Neural cell (in vitro differentiated cells): ENCODE measurements at regions not wholly inside any gene's neighbourhood (a gene's known extent, or its start where the extent isn't known, plus 50 kb on each side); places are given as distances from the start of the nearest gene placed in this dataset.
"Not testable (repeated sequence)": the region's sequence is repeated elsewhere in the genome, so short reads cannot be mapped to it uniquely, and the experiment has no call there.

ENCODE experiments used
- H2AFZ ChIP-seq: fragments of 200-600, 300-800 bp; sonication (generic), shearing (Covaris generic); 2 replicates; pipeline ENCODE4 v1.6.0; 2014; ENCODE audit warnings: low read depth, mild to moderate bottlenecking, antibody characterized with exemption, low read length, moderate library complexity
- H3F3A ChIP-seq: fragments of 200-600 bp; shearing (Covaris generic); 2 replicates; pipeline ENCODE4 v1.6.1; 2016; ENCODE audit warnings: mild to moderate bottlenecking, moderate library complexity, mixed read lengths, antibody characterized with exemption, low read length; ENCODE audit not compliant: insufficient read depth, poor library complexity, severe bottlenecking
- H3K27ac ChIP-seq: fragments of 200-600, 300-800 bp; sonication (generic), shearing (Covaris generic); 2 replicates; pipeline ENCODE4 v1.5.1; 2014; ENCODE audit warnings: mild to moderate bottlenecking, low read length, moderate library complexity
- H3K27me3 ChIP-seq: fragments of 300-800, 200-600 bp; sonication (generic), shearing (Covaris generic); 2 replicates; pipeline ENCODE4 v1.6.0; 2014; ENCODE audit warnings: mild to moderate bottlenecking, low read depth, low read length, moderate library complexity; ENCODE audit not compliant: insufficient read depth
- H3K36me3 ChIP-seq: fragments of 300-800, 200-600 bp; sonication (generic), shearing (Covaris generic); 2 replicates; pipeline ENCODE4 v1.5.1; 2014; ENCODE audit warnings: mild to moderate bottlenecking, antibody characterized with exemption, low read length, moderate library complexity; ENCODE audit not compliant: insufficient read depth
- H3K4me2 ChIP-seq: fragments of 300-800, 200-600 bp; sonication (generic), shearing (Covaris generic); 2 replicates; pipeline ENCODE4 v1.6.0; 2014; ENCODE audit warnings: mild to moderate bottlenecking, low read length
- H3K4me3 ChIP-seq: fragments of 300-800, 200-600 bp; sonication (generic), shearing (Covaris generic); 2 replicates; pipeline ENCODE4 v1.5.1; 2014; ENCODE audit warnings: mild to moderate bottlenecking, low read length, moderate library complexity
- H3K79me2 ChIP-seq: fragments of 200-600 bp; shearing (Covaris generic); replicated peaks from 2 replicates; pipeline ENCODE4 v1.6.0; 2014; ENCODE audit warnings: mild to moderate bottlenecking, low read length, moderate library complexity; ENCODE audit not compliant: insufficient read depth
- H3K9ac ChIP-seq: fragments of 300-800, 200-600 bp; sonication (generic), shearing (Covaris generic); 2 replicates; pipeline ENCODE4 v1.6.1; 2016; ENCODE audit warnings: mild to moderate bottlenecking, low read length, mixed read lengths
- H3K9me2 ChIP-seq: fragments of 200-600 bp; shearing (Covaris generic); 2 replicates; pipeline ENCODE4 v1.6.1; 2016; ENCODE audit warnings: mild to moderate bottlenecking, low read length, mixed read lengths; ENCODE audit not compliant: insufficient read depth
- H3K9me3 ChIP-seq: fragments of 200-600, 300-800 bp; sonication (generic), shearing (Covaris generic); 2 replicates; pipeline ENCODE4 v1.6.1; 2016; ENCODE audit warnings: mild to moderate bottlenecking, mixed run types, low read length, moderate library complexity, mixed read lengths
- H4K20me1 ChIP-seq: fragments of 200-600 bp; shearing (Covaris generic); 2 replicates; pipeline ENCODE4 v1.6.1; 2016; ENCODE audit warnings: mild to moderate bottlenecking, mixed run types; ENCODE audit not compliant: insufficient read depth
- EP300 ChIP-seq: fragments of 450-650 bp; conservative IDR thresholded peaks from 2 replicates; pipeline ENCODE4 v1.6.1; 2014; ENCODE audit warnings: antibody characterized with exemption, mild to moderate bottlenecking, moderate library complexity; ENCODE audit not compliant: poor library complexity, severe bottlenecking
- EZH2 ChIP-seq: fragments of 200-600, 300-800 bp; shearing (Covaris generic), sonication (generic); IDR thresholded peaks from 2 replicates; pipeline ENCODE4 v1.6.1; 2014; ENCODE audit warnings: antibody characterized with exemption, low read length, borderline replicate concordance, mild to moderate bottlenecking; ENCODE audit not compliant: insufficient read depth, poor library complexity, severe bottlenecking
- MXI1 ChIP-seq: fragments of 450-650 bp; conservative IDR thresholded peaks from 2 replicates; pipeline ENCODE4 v1.6.1; 2014; ENCODE audit warnings: antibody characterized with exemption, mild to moderate bottlenecking; ENCODE audit not compliant: poor library complexity, severe bottlenecking
- POLR2AphosphoS5 ChIP-seq: IDR thresholded peaks from 2 replicates; pipeline ENCODE4 v1.6.1; 2012
- RAD21 ChIP-seq: fragments of 450-650 bp; conservative IDR thresholded peaks from 2 replicates; pipeline ENCODE4 v1.6.1; 2014; ENCODE audit warnings: antibody characterized with exemption, mild to moderate bottlenecking, moderate library complexity
- SMC3 ChIP-seq: fragments of 450-650 bp; conservative IDR thresholded peaks from 2 replicates; pipeline ENCODE4 v1.6.1; 2014; ENCODE audit warnings: antibody characterized with exemption, mild to moderate bottlenecking, moderate library complexity; ENCODE audit not compliant: poor library complexity
- TAF1 ChIP-seq: IDR thresholded peaks from 2 replicates; pipeline ENCODE4 v1.6.1; 2012; ENCODE audit warnings: low read depth
- TF ChIP-seq, protein P1 (sequence below): fragments of 450-650 bp; IDR thresholded peaks from 2 replicates; pipeline ENCODE4 v1.5.1; 2014; ENCODE audit warnings: antibody characterized with exemption, mild to moderate bottlenecking, moderate library complexity; ENCODE audit not compliant: poor library complexity, severe bottlenecking
- TF ChIP-seq, protein P2 (sequence below): IDR thresholded peaks from 2 replicates; pipeline ENCODE4 v1.6.1; 2012; ENCODE audit warnings: borderline replicate concordance

DNA sequence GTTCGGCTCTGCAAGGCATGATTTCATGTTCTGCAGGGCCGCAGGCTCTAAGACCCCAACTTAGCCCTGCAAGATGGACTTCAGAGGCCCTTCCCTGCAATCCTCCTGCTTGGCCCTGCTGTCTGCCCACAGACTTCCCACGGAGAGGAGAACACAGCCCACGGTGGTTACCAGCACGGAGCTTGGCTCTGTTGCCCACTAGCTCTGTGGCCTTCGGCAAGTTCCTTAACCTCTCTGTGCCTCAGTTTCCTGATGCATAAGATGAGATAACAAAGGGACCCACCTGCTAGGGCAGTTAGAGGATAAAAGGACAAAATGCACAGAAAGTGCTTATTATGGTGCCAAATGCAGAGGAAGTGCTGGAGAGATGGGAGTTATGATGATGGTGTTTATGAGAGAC lies 200.4 kb downstream of the HUNK start:
- H3F3A ChIP-seq: no peaks in the 10 kb centered on the region
- no peak overlapping the region for H3K27ac ChIP-seq
- H3K79me2 ChIP-seq: no peaks in the 10 kb centered on the region
- H3K9me3 ChIP-seq: no peaks in the 10 kb centered on the region
- no peaks in the 10 kb centered on the region for H3K36me3 ChIP-seq
- H3K9ac ChIP-seq: no peak overlapping the region
- no peak overlapping the region for H3K4me2 ChIP-seq
- no peak overlapping the region for H3K4me3 ChIP-seq
- no peak for TF ChIP-seq SMC3
- TF ChIP-seq, protein P1, sequence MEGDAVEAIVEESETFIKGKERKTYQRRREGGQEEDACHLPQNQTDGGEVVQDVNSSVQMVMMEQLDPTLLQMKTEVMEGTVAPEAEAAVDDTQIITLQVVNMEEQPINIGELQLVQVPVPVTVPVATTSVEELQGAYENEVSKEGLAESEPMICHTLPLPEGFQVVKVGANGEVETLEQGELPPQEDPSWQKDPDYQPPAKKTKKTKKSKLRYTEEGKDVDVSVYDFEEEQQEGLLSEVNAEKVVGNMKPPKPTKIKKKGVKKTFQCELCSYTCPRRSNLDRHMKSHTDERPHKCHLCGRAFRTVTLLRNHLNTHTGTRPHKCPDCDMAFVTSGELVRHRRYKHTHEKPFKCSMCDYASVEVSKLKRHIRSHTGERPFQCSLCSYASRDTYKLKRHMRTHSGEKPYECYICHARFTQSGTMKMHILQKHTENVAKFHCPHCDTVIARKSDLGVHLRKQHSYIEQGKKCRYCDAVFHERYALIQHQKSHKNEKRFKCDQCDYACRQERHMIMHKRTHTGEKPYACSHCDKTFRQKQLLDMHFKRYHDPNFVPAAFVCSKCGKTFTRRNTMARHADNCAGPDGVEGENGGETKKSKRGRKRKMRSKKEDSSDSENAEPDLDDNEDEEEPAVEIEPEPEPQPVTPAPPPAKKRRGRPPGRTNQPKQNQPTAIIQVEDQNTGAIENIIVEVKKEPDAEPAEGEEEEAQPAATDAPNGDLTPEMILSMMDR: no peak
- no peak for TF ChIP-seq MXI1
- no peak for TF ChIP-seq TAF1
- TF ChIP-seq RAD21: no peak
- H3K9me2 ChIP-seq: no peaks in the 10 kb centered on the region
- no peaks in the 10 kb centered on the region for H3K27me3 ChIP-seq
- no peaks in the 10 kb centered on the region for H4K20me1 ChIP-seq
- no peak overlapping the region for H2AFZ ChIP-seq

DNA sequence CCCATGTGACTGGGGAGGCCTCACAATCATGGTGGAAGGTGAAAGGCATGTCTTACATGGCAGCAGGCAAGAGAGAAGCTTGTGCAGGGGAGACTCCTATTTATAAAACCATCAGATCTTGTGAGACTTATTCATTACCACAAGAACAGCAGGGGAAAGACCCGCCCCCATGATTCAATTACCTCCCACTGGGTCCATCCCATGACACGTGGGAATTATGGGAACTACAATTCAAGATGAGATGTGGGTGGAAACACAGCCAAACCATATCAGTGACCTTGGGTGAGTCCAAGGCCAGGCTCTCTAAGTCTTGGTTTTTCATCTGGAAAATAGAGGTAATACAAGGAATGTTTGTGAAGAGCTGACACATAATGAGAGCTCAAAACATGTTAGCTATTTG lies 198.8 kb downstream of the HUNK start:
- not testable (repeated sequence) for H3K27me3 ChIP-seq, H3F3A ChIP-seq, H4K20me1 ChIP-seq, H3K36me3 ChIP-seq, H3K9ac ChIP-seq, H2AFZ ChIP-seq, H3K79me2 ChIP-seq, H3K4me3 ChIP-seq, H3K27ac ChIP-seq, H3K4me2 ChIP-seq, H3K9me3 ChIP-seq, H3K9me2 ChIP-seq

DNA sequence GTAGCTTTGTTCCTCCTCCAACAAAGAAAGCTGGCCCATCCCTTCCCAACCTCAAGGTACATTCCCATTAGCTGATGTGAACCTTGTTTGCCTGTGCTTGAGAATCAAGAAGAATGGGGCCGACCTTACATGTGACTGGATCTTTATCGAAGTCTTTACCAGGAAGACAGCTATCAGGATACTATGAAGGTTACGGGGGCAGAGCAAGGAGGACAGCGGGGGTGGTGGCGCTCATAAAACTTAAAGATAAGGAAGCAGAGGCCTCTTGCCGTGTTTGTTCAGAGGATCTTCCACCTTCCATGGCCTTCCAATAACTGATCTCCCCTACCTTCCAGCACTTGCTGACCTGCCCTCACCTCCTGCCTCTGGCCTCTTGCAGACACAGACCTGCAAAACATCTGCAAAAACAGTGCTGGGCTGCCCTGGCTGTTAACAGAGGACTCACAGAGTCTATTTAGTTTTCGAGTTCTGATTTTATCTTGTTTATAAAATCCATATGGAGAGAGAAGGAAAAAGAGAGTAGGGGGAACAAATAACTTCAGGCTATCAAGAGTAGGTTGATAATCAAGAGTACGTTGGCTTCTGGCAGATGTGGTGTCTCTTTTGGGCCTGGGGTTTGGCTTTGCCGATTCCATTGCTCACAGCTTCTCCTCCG lies 198.0 kb downstream of the HUNK start:
- TF ChIP-seq EZH2 (no peak), EP300 (no peak), RAD21 (no peak), MXI1 (no peak), SMC3 (no peak), POLR2AphosphoS5 (no peak), TAF1 (no peak)
- TF ChIP-seq, protein P2, sequence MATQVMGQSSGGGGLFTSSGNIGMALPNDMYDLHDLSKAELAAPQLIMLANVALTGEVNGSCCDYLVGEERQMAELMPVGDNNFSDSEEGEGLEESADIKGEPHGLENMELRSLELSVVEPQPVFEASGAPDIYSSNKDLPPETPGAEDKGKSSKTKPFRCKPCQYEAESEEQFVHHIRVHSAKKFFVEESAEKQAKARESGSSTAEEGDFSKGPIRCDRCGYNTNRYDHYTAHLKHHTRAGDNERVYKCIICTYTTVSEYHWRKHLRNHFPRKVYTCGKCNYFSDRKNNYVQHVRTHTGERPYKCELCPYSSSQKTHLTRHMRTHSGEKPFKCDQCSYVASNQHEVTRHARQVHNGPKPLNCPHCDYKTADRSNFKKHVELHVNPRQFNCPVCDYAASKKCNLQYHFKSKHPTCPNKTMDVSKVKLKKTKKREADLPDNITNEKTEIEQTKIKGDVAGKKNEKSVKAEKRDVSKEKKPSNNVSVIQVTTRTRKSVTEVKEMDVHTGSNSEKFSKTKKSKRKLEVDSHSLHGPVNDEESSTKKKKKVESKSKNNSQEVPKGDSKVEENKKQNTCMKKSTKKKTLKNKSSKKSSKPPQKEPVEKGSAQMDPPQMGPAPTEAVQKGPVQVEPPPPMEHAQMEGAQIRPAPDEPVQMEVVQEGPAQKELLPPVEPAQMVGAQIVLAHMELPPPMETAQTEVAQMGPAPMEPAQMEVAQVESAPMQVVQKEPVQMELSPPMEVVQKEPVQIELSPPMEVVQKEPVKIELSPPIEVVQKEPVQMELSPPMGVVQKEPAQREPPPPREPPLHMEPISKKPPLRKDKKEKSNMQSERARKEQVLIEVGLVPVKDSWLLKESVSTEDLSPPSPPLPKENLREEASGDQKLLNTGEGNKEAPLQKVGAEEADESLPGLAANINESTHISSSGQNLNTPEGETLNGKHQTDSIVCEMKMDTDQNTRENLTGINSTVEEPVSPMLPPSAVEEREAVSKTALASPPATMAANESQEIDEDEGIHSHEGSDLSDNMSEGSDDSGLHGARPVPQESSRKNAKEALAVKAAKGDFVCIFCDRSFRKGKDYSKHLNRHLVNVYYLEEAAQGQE: no peak
- TF ChIP-seq, protein P1: no peak
- H3K27me3 ChIP-seq: no peaks in the 10 kb centered on the region
- no peak overlapping the region for H3K27ac ChIP-seq
- H3K79me2 ChIP-seq: no peaks in the 10 kb centered on the region
- H3K9me2 ChIP-seq: no peaks in the 10 kb centered on the region
- H4K20me1 ChIP-seq: no peaks in the 10 kb centered on the region
- H3K9me3 ChIP-seq: no peaks in the 10 kb centered on the region
- H3K36me3 ChIP-seq: no peaks in the 10 kb centered on the region
- no peaks in the 10 kb centered on the region for H3F3A ChIP-seq
- no peak overlapping the region for H3K4me3 ChIP-seq
- H3K4me2 ChIP-seq: no peak overlapping the region
- H2AFZ ChIP-seq: no peak overlapping the region
- no peak overlapping the region for H3K9ac ChIP-seq
